ENCODE measurements at regions not wholly inside any gene's neighbourhood (a gene's known extent, or its start where the extent isn't known, plus 50 kb on each side); places are given as distances from the start of the nearest gene placed in this dataset.

GRCh38 chr4:123587983-123588494 is 191.4 kb downstream of the SPRY1 start:
- TF ChIP-seq EZH2 (IDR thresholded peaks at IDR 0.05; ENCODE audit: borderline replicate concordance, insufficient read depth, low read length, poor library complexity, severe bottlenecking) (no peak), CTCF (IDR thresholded peaks at IDR 0.05; ENCODE audit: poor library complexity, severe bottlenecking) (no peak), EP300 (conservative IDR thresholded peaks at IDR 0.05; ENCODE audit: poor library complexity, severe bottlenecking) (no peak), RAD21 (conservative IDR thresholded peaks at IDR 0.05) (no peak), TAF1 (IDR thresholded peaks at IDR 0.05; ENCODE audit: low read depth) (no peak), POLR2AphosphoS5 (IDR thresholded peaks at IDR 0.05) (no peak), REST (IDR thresholded peaks at IDR 0.05; ENCODE audit: borderline replicate concordance) (no peak), SMC3 (conservative IDR thresholded peaks at IDR 0.05; ENCODE audit: poor library complexity) (no peak), MXI1 (conservative IDR thresholded peaks at IDR 0.05; ENCODE audit: poor library complexity, severe bottlenecking) (no peak)

Data from neural cell (in vitro differentiated cells).